ENCODE measurements at regions not wholly inside any gene's neighbourhood (a gene's known extent, or its start where the extent isn't known, plus 50 kb on each side); places are given as distances from the start of the nearest gene placed in this dataset.

DNA sequence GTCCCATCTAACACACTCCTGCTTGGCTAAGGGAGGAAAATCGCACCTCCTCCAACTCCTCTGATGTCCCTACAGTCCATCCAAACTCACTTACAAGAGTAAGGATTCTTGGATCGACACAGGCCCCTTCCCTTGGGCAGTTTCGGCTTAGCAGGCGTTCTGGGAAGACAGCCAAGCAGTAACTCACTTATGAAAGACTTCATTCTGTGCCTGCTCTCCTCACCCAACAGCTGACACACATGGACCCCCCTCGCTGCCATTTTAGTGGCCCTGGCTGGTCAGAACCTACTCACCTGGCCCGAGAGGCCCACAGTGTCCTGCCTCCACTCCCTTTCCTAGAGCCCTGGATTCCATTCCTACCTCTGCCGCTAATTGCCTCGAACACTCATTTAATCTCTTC lies 52.3 kb upstream of the BCL2L14 start:
- no peaks in the 10 kb centered on the region for H3K36me3 ChIP-seq
- TF ChIP-seq CTCF (IDR thresholded peaks at IDR 0.05): no peak
- H3K9me3 ChIP-seq: no peaks in the 10 kb centered on the region
- no peak for DNase-seq
- H3K4me1 ChIP-seq: no peaks in the 10 kb centered on the region
- H3K27me3 ChIP-seq: no peaks in the 10 kb centered on the region
- no peak overlapping the region for H3K4me3 ChIP-seq
- intact Hi-C loops (cut with DNase I): no loop called here
- H3K27ac ChIP-seq: no peak overlapping the region
- no peak for ATAC-seq

- Histone ChIP-seq H3K36me3 (no peaks in the 10 kb centered on the region), H3K9me3 (no peaks in the 10 kb centered on the region), H3K4me1 (no peaks in the 10 kb centered on the region), H3K27me3 (no peaks in the 10 kb centered on the region), H3K4me3 (no peak overlapping the region), H3K27ac (no peak overlapping the region)
- DNase-seq: no peak
- no peak for TF ChIP-seq CTCF (IDR thresholded peaks at IDR 0.05)
- no peak for ATAC-seq
- intact Hi-C loops (cut with DNase I): no loop called here
Measured at GRCh38 chr12:12019881-12020280, 50.9 kb upstream of the BCL2L14 start.

GRCh38 chr12:12020762-12021161 lies 50.0 kb upstream of the BCL2L14 start:
- no peak for TF ChIP-seq CTCF (IDR thresholded peaks at IDR 0.05)
- no peaks in the 10 kb centered on the region for H3K27me3 ChIP-seq
- no peaks in the 10 kb centered on the region for H3K4me1 ChIP-seq
- DNase-seq (no peak), ATAC-seq (no peak)
- no peaks in the 10 kb centered on the region for H3K9me3 ChIP-seq
- H3K36me3 ChIP-seq: no peaks in the 10 kb centered on the region
- no peak overlapping the region for H3K4me3 ChIP-seq
- intact Hi-C loops (cut with DNase I): no loop called here
- H3K27ac ChIP-seq: no peak overlapping the region

All from upper lobe of right lung (tissue), 1 donor.